HK-2 (cell line): ENCODE measurements at regions not wholly inside any gene's neighbourhood (a gene's known extent, or its start where the extent isn't known, plus 50 kb on each side); places are given as distances from the start of the nearest gene placed in this dataset.
"Not testable (repeated sequence)": the region's sequence is repeated elsewhere in the genome, so short reads cannot be mapped to it uniquely, and the experiment has no call there.

ENCODE experiments used
- DNase-seq: peaks from one replicate; pipeline ENCODE4 v3.0.0-alpha.2; 2018; ENCODE audit not compliant: unreplicated experiment

DNA sequence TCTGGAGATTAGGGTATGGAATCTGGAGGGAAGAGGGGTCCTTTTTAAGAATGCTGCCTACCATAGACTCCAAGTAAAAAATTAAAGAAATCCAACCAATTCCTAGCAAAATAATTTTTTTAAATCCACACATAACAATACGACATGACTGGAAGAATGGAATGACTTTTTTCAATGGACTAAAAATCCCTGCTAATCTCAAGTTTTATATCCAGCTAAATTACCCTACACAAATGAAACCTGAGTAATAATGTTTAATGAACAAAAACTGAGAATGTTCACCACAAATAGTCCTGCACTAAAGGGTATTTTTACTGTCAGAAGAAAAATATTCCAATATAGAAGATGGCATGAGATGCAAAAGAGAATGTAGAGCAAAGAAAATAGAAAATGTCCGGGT lies 220.3 kb upstream of the AGTR1 start:
- no peak for DNase-seq

DNA sequence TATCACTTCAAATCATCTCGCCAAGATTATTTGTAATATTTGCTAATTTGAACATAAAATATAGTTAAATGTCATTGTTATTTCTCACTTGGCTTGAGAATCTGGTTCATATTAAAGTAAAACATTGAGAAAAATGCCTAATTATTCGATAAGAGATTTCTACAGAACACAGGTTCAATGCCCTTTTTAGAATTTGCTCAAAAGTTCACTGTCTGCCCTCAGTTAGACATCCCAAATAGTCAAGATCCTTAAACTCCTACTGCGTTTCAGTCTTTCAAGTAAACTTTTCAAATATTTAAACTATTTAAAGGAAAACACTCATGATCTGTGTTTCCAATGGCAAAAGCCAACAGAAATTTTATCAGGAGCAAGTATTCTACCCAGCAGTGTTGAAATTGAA lies 204.1 kb upstream of the AGTR1 start:
- no peak for DNase-seq

- no peak for DNase-seq
Observed at GRCh38 chr3:148494451-148494850, 203.3 kb upstream of the AGTR1 start.

DNA sequence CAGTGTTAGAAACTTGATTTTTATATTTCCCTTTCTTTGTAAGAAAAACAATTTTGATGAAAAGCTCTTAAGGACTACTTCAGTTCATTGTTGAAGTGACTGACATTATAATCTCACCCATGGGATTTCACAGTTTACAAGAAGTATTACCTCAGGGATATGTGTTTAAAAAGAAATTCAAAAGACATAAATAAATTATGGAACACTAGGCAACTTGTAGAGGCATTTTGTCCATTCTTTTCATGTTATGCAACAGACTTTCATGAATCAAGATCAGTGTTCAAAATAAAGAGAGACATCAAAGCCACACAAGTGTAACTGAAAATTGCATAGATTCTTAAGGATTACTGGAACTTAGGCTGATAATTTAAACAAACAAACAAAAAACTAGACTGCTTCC lies 196.8 kb upstream of the AGTR1 start:
- DNase-seq, result no peak

- no peak for DNase-seq
Observed at GRCh38 chr3:148510116-148510515, 187.6 kb upstream of the AGTR1 start.

- no peak for DNase-seq
Observed at GRCh38 chr3:148510561-148510960, 187.1 kb upstream of the AGTR1 start.

DNA sequence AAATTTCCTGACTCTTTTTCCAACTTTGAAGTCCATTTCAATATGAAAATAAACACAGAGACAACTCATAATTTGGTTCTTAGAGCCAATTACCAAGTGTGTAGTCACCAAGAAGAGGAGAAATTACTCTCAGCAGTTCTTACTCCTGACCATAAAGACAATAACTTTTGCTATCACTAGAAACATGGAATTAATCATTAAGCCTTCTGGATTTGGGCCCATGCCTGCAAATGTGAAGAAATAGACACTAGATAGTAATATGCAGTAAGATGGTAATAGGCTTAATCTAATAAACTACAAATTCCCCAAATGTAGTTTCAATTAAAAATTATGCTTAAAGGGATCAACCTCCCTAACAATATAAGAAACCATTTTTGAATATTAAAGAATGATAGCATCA lies 185.1 kb upstream of the AGTR1 start:
- no peak for DNase-seq

- DNase-seq, result no peak
Observed at GRCh38 chr3:148513096-148513543, 184.6 kb upstream of the AGTR1 start.

- DNase-seq, result no peak
Observed at GRCh38 chr3:148518520-148518919, 179.2 kb upstream of the AGTR1 start.

DNA sequence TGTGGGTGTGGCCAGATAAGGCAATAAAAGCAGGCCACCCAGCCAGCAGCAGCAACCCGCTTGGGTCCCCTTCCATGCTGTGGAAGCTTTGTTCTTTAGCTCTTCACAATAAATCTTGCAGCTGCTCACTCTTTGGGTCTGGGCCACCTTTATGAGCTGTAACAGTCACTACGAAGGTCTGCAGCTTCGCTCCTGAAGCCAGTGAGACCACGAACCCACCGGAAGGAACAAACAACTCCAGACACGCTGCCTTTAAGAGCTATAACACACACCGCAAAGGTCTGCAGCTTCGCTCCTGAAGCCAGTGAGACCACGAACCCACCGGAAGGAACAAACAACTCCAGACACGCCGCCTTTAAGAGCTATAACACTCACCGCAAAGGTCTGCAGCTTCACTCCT lies 172.1 kb upstream of the AGTR1 start:
- not testable (repeated sequence) for DNase-seq

DNA sequence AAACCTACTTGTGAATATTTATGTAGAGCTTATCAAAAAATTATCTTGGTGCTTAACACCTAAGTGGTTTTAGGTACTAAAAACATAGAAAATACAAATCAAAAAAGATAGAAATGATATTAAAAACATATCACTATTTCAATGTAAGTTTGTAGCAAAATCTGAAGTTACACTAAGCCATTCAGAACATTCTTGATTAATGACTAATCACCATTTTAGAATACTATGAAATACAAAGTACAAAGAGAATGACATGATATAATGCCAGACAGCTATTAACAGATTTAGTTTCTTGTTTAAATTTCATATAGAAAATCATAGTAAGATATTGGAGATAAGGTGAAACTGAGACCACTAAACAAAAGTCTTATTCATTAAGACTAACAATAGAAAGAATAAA lies 169.7 kb upstream of the AGTR1 start:
- DNase-seq, result no peak

GRCh38 chr3:148531836-148532235 lies 165.9 kb upstream of the AGTR1 start:
- no peak for DNase-seq

DNA sequence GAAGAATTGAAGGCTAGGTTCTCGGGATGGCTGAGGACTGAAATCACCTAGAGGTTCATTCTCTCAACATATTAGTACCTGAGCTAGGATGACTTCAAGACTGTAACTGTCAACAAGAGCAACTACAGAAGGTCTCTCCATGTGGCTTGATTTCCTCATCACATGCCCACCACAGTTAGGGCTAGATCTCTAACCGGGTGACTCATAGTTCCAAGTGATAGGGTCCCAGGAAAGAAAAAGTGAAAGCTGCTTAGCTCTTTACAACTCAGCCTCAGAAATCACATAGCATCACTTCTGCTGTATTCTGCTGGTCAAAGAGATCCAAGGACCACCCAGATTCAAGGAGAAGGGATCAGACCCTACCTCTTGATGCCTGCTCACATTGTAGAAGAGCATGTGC lies 165.4 kb upstream of the AGTR1 start:
- no peak for DNase-seq

DNA sequence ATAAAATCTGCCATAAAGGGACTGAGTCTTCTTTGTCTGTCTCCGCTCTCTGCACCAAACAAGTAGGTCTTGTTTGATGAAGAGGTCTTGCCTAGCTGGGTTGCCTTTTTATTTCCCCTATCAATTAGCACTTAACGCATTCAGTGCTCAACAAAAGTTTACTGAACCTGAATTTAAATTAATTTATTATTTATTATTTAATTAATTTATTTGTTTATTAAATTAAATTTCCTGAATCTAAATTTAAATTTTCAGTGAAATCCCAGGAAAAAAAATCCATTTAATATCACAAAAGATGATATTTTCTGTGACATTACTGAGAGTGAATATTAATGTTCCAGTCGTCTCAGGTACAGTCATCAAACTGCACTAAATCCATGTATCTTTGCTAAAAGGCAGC lies 164.9 kb upstream of the AGTR1 start:
- DNase-seq, result no peak

DNA sequence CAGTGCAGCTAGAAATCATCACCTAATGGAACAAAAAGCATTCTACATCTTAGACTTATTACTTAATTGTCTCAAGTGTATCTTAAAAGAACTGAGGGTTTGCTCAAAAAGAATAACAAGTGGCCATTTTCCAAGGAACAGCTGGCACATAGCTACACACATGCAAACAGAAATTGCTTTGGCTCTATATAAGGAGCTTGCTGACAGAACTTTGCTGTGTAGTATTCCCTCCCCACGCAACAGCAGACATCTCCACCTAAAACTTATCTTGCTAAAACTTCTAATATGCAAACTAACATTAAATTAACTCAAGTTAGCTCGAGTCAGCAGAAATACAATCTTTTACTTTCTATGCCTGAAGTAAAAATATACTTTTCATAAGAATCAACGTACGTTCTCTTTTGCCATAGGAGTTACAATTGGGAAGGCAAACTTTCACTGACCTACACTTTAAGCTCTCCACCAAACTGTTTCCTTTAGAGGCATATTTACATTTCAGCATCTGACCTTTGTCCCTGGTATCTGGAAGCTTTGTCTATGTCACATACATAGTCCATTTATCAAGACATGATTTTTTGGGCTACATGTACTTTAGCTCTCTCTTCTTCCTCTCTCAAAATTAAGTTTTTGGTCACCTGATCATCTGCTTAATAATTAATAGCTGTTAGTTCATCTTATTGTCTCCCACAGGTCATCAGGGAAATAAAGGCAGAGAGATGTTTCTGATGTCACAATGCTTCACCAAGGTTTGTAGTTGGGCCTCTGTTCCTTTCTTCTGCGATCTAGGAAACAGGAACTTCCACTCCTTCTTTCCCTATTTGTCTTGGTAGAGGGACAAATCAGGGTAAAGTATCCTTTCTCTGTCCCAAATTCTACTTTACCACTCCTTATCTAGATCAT lies 163.4 kb upstream of the AGTR1 start:
- no peak for DNase-seq

- DNase-seq, result no peak
Observed at GRCh38 chr3:148535001-148535400, 162.7 kb upstream of the AGTR1 start.

DNA sequence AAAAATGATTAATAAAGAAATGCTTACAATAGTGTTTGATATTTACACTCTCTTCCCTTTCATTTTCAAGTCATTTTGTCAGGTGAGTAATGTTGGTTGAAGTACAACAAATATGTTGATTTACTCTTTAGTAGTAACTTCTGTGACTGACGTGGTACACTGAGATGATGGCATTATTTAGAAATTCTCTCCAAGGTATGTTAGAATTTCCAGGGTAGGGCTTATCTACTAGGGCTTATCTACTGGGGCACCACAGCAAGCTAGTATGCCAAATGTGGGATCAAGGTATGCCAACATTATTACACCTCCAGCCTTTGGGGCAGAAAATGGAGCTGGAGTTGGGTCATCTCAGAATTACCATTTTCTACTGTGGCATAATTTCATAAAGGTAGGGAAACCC lies 157.4 kb upstream of the AGTR1 start:
- DNase-seq, result no peak

- no peak for DNase-seq
Observed at GRCh38 chr3:148540851-148541250, 156.9 kb upstream of the AGTR1 start.

DNA sequence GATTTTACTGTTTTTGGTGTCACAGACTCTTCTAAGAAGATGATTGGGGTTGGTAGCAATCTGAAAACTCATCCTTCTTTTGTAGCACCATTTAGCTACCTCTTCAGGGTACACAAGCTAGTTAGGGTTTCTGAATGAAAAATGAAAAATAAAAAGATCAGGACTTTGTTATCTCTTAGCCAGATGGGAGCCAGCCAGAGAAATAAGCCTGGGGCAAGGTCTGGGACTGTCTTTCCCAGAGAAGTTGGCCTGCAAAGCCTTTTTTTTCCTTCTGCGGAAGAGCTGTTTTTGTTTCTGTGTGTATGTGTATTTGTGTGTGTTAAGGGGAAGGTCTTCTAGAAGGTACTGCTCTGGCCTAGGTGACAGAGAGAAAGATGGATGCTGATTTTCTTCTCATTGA lies 150.7 kb upstream of the AGTR1 start:
- no peak for DNase-seq

- no peak for DNase-seq
Observed at GRCh38 chr3:148551767-148552260, 145.9 kb upstream of the AGTR1 start.

DNA sequence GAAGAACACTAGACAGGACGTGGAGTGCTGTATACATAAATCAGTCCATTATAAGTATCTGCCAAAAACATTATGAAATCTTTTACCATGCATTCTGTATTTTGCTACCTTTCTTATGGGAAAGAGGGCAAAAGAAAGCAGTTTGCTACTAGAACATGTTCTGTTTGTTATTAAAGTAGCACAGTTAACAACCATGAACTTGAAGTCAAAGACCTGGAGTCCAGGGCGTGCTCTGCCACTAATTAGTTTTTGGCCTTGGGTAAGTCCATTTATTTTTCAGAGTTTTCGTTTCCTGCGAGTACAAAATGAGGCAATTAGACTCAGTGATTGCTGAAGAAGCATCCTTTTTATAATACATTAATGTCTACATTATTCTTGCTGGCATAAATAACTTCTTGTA lies 143.3 kb upstream of the AGTR1 start:
- no peak for DNase-seq

DNA sequence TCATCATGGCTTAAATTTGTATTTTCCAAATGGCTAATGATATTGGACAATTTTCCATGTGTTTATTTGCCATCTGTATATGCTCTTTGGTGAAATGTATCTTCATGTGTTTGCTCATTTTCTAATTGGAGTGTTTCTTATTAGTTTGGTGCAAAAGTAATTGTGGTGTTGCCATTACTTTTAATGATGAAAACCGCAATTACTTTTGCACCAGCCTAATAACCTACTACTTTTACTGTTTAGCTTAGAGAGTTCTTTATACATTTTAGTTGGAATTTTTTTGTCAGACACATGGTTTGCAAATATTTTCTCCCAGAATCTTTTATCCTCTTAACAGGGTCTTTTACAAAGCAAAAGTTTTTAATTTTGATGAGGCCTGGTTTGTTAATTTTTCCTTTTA lies 141.0 kb upstream of the AGTR1 start:
- DNase-seq, result no peak

- DNase-seq, result not testable (repeated sequence)
Observed at GRCh38 chr3:148577579-148577978, 120.1 kb upstream of the AGTR1 start.

- DNase-seq, result no peak
Observed at GRCh38 chr3:148582126-148582525, 115.6 kb upstream of the AGTR1 start.
